Thyroid gland (tissue), 4 donors: ENCODE measurements at regions not wholly inside any gene's neighbourhood (a gene's known extent, or its start where the extent isn't known, plus 50 kb on each side); places are given as distances from the start of the nearest gene placed in this dataset.

Source experiments
- POLR2A ChIP-seq, 2 donors: fragments of 450-650 bp; IDR thresholded peaks; one replicate each; pipeline ENCODE4 v1.6.1; 2017; ENCODE audit warnings: antibody characterized with exemption in 2 of 2, mild to moderate bottlenecking in 2 of 2, moderate library complexity in 1 of 2
- TF ChIP-seq, protein P1 (sequence below), 6 experiments: fragments of 200-600 bp in 3 of 6; fragments of 450-650 bp in 3 of 6; sonication (generic) in 3 of 6; IDR thresholded peaks; one replicate each; pipeline ENCODE4 v1.5.1; 2016 to 2019; ENCODE audit warnings: antibody characterized with exemption in 6 of 6, mild to moderate bottlenecking in 2 of 6, inconsistent platforms in 1 of 6, moderate library complexity in 1 of 6

DNA sequence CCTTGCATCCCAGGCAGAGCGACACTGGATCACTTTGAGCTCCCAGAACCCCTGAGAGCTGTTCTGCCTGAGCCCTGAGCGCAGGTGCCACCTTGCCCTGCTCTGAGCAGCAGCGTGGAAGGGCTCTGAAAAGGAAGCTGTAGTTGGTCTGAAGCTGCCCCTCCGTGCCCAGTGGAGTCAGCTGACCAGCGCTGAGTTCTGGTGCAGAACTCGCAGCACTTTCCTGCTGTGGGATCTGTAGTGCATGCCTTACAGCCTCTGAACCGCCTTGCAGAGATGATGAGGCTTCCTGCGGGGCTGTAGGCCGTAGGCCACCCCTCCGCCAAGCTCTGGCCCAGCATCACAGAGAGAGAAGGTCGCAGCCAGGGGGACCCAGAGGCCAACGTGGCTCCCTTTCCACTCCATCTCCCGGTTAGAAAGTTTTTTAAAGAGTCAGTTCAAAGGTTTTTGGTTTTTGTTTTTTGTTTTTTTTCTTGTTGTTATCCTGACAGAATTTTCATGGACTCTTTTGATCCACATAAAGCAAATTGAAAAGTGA is 158.3 kb upstream of the CST7 start:
- TF ChIP-seq, protein P1, sequence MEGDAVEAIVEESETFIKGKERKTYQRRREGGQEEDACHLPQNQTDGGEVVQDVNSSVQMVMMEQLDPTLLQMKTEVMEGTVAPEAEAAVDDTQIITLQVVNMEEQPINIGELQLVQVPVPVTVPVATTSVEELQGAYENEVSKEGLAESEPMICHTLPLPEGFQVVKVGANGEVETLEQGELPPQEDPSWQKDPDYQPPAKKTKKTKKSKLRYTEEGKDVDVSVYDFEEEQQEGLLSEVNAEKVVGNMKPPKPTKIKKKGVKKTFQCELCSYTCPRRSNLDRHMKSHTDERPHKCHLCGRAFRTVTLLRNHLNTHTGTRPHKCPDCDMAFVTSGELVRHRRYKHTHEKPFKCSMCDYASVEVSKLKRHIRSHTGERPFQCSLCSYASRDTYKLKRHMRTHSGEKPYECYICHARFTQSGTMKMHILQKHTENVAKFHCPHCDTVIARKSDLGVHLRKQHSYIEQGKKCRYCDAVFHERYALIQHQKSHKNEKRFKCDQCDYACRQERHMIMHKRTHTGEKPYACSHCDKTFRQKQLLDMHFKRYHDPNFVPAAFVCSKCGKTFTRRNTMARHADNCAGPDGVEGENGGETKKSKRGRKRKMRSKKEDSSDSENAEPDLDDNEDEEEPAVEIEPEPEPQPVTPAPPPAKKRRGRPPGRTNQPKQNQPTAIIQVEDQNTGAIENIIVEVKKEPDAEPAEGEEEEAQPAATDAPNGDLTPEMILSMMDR (IDR thresholded peaks at IDR 0.05) = no peak
- no peak for TF ChIP-seq POLR2A (IDR thresholded peaks at IDR 0.05)
